HFF-Myc (cell line): ENCODE measurements at regions not wholly inside any gene's neighbourhood (a gene's known extent, or its start where the extent isn't known, plus 50 kb on each side); places are given as distances from the start of the nearest gene placed in this dataset.
"Not testable (repeated sequence)": the region's sequence is repeated elsewhere in the genome, so short reads cannot be mapped to it uniquely, and the experiment has no call there.

ENCODE experiments used
- DNase-seq: peaks from one replicate; pipeline ENCODE4 v3.0.0-alpha.2; 2011; ENCODE audit warnings: low read depth; ENCODE audit errors: extremely low read depth
- H3K4me3 ChIP-seq: replicated peaks from 2 replicates; pipeline ENCODE4 v1.5.1; 2011; ENCODE audit warnings: low read depth, mild to moderate bottlenecking, control low read depth, low read length
- TF ChIP-seq, protein P1 (sequence below): IDR thresholded peaks from 2 replicates; pipeline ENCODE4 v1.5.1; 2012; ENCODE audit warnings: mild to moderate bottlenecking, low read depth, low read length, control low read depth; ENCODE audit errors: missing control alignments

DNA sequence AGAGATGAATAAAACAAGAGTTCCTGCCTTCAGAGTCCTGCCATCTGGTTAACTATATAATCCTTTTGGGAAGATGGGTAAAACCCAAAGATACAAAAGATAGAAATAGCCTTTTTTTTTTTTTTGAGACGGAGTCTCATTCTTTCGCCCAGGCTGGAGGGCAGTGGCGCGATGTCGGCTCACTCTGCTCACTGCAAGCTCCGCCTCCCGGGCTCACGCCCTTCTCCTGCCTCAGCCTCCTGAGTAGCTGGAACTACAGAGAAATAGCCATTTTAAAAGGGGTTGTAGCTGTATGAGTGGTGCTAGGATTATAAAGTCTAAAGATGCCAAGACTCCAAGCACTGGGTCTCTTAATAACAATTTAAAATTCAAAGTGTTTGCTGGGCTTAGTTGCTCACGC lies 97.2 kb downstream of the KDR start:
- TF ChIP-seq, protein P1, sequence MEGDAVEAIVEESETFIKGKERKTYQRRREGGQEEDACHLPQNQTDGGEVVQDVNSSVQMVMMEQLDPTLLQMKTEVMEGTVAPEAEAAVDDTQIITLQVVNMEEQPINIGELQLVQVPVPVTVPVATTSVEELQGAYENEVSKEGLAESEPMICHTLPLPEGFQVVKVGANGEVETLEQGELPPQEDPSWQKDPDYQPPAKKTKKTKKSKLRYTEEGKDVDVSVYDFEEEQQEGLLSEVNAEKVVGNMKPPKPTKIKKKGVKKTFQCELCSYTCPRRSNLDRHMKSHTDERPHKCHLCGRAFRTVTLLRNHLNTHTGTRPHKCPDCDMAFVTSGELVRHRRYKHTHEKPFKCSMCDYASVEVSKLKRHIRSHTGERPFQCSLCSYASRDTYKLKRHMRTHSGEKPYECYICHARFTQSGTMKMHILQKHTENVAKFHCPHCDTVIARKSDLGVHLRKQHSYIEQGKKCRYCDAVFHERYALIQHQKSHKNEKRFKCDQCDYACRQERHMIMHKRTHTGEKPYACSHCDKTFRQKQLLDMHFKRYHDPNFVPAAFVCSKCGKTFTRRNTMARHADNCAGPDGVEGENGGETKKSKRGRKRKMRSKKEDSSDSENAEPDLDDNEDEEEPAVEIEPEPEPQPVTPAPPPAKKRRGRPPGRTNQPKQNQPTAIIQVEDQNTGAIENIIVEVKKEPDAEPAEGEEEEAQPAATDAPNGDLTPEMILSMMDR, result no peak
- no peak for DNase-seq
- H3K4me3 ChIP-seq, result no peak overlapping the region

DNA sequence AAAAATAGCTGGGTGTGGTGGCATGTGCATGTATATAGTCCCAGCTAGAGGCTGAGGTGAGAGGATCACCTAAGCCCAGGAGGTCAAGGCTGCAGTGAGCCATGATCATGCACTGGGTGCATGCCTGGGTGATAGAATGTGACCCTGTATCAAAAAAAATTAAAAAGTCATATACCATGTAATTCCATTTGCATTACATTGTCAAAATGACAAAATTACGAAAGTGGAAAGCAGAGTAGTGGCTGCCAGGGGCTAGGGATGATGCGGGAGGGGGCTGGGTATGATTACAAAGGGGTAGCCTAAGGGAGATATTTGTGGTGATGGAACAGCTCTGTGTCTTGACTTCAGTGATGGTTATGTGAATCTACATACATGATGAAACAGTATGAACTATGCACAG lies 97.8 kb downstream of the KDR start:
- TF ChIP-seq, protein P1, result no peak
- H3K4me3 ChIP-seq, result no peak overlapping the region
- no peak for DNase-seq

DNA sequence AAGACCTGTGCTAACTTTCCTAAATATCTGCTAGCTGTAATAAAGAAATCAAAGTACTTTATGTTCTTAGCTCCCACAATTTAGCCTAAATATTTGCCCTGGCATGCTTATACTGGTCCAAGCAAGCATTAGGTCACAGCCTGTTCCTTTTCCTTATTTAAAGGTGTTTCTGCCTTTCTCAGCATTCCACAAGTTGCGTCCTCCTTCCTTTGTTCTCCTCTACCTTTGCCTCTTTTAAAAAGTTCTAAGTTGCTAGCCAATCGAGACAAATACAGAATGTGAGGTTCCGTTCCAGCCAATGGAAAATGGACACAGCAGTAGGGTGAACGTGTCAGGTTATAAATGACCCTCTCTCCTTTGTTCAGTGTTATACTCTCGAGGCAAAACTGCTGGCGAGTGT lies 99.9 kb downstream of the KDR start:
- H3K4me3 ChIP-seq, DNase-seq: not testable (repeated sequence)

GRCh38 chr4:55023030-55023429 lies 102.4 kb downstream of the KDR start:
- TF ChIP-seq, protein P1, result no peak
- H3K4me3 ChIP-seq, result no peak overlapping the region
- no peak for DNase-seq

GRCh38 chr4:55021214-55021613 lies 104.2 kb downstream of the KDR start:
- TF ChIP-seq, protein P1, result no peak
- DNase-seq, result no peak
- H3K4me3 ChIP-seq, result no peak overlapping the region

- no peak overlapping the region for H3K4me3 ChIP-seq
- TF ChIP-seq, protein P1, result no peak
- DNase-seq, result no peak
Observed at GRCh38 chr4:55020131-55020530, 105.3 kb downstream of the KDR start.

- H3K4me3 ChIP-seq, result no peak overlapping the region
- TF ChIP-seq, protein P1, result no peak
- no peak for DNase-seq
Observed at GRCh38 chr4:55018978-55019377, 106.4 kb downstream of the KDR start.
